GM10847 (cell line): ENCODE measurements at regions not wholly inside any gene's neighbourhood (a gene's known extent, or its start where the extent isn't known, plus 50 kb on each side); places are given as distances from the start of the nearest gene placed in this dataset.

ENCODE experiments used
- POLR2A ChIP-seq: IDR thresholded peaks from 2 replicates; pipeline ENCODE4 v1.6.1; 2011; ENCODE audit not compliant: insufficient read length; ENCODE audit errors: extremely low read depth

GRCh38 chr4:112895811-112896608, 153.4 kb upstream of the ANK2 start:
- TF ChIP-seq POLR2A: no peak

DNA sequence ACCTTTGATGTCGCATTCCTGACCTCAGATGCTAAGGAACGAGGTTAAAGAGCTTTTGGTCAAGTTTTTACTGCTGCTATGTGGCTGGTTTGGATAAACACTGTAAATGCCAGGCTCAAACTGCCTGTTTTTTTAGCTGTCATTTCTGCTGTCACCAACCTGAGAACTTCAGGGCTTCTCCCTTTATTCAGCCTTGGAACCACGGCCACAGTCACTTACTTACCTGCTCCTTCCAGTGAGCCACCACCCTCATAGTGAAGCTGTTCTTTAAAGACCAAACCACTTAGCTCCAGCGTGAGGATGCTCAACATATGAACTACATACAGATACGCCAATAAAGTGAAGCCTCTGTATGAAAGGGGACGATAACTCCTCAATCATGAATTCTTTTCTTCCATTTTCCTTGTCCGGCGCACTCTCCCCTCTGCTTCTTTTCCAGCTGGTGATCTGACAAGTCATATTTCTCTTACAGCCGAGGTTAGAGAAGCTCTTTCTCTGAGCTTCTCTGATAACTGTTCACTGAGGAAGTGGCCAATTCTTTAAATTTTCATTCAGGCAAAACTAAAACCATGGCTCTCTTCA, 152.8 kb upstream of the ANK2 start:
- no peak for TF ChIP-seq POLR2A

GRCh38 chr4:112897543-112897942, 151.9 kb upstream of the ANK2 start:
- no peak for TF ChIP-seq POLR2A

DNA sequence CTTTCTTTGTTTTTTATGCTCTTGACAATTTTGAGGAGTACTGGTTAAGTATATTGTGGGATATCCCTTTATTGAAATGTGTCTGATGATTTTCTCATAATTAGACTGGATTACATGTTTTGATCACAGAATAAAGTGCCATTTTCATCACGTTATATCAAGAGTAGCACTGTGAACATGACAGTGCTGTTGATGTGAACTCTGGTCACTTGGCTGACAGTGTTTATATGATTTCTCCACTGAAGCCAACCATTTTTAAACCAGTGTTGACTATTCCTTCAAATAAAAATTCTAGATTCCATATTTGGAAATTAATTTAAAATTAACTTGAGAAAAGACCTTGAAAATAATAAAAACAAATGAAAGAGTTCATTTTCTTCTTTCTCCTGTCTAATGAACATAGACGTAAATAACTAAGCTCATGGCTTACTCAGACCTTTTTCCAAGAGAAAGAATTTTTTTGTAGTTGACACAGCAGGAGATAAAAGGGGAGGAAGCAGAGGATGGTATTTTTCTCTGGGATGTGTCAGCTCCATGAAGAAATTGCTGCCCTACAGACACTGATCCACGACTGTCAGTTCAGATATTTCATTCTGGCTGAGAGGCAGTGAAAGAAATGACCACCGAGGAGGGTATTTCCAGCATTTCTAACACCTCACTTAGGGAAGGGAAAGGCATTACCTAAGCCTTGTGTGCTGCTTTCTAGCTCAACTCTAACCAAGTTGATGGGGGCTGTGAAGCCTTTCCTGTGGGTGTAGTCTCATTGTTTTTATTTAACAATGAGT, 150.9 kb upstream of the ANK2 start:
- no peak for TF ChIP-seq POLR2A

DNA sequence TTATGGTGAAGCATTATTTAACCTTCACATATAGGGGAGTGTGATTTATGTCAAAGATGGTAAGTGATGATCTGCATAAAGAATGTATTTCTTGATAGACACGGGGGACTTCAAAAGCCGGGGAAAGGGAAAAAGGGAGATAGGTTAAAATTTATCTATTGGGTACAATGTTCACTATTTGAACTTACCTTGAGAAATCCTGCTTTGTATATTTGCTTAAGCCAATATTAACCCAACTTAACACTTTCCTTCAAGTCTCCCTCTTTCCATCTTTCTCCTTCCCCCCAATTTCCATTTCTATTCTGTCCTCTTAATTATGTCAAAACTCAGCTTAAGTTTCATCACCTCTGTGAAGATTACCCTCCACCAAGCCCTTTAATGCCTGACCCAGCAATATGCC, 149.0 kb upstream of the ANK2 start:
- no peak for TF ChIP-seq POLR2A

- TF ChIP-seq POLR2A: no peak
These were observed 147.5 kb upstream of the ANK2 start for GRCh38 chr4:112901962-112902411.

DNA sequence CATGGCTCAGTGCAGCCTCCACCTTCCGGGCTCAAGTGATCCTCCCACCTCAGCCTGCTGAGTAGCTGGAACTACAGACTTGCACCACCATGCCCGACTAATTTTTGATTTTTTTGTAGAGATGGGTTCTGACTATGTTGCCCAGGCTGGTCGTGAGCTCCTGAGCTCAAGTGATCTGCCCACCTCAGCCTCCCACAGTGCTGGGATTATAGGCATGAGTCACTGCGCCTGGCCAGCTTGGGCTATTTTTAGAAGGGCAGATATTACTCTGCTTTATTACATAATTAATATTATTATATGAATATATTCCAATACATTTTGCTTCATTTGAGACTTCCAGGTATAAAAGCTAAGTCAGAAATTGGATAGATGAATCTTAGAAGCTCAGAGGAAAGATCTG, 143.7 kb upstream of the ANK2 start:
- TF ChIP-seq POLR2A: no peak

GRCh38 chr4:112908511-112908910, 140.9 kb upstream of the ANK2 start:
- no peak for TF ChIP-seq POLR2A

DNA sequence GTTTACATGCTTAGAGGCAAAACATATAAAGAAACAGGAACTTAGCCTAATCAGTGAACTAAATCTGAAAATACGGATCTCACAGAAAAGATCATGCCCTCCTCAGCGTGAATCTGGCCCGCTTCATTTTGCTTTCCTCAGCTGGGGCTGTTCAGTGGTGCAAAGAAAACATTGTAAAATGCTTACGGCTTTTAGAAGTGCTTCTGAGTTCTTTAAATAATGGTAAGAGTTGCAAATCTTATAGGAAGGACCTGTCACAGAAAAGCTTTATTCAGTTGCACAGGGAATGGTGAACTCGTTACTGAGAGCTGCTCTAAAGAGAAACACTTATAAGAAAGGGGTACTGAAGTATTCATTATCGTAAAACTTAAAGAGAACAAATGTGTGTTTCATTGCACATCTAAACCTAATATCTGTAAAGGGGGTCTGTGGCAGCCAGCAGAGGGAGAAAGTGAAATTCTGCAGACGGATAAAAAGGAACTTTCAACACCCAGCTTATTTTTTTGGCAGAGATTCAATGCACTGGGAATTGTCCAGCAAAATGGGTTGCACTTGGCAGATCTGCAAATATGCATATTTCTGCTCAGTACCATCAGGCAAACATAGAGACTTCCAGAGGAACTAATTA, 139.2 kb upstream of the ANK2 start:
- TF ChIP-seq POLR2A: no peak

DNA sequence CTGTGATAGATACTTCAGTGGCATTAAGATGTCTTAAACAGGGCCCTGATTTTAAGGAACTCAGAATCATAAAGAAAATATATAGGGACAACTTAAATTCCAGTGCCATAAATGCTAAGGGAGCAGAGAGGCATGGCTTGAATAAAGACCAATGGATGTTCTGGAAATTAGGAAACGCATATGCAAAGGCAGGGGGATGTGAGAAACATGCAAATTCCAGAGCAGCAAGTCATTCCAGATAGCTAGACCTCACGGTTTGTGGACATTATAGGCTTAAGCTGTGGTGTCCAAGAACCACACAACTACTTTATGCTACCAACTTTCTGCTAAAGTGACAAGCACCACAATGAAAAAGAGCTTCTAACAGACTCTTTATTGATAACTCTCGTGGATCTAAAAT, 132.6 kb upstream of the ANK2 start:
- no peak for TF ChIP-seq POLR2A

- no peak for TF ChIP-seq POLR2A
These were observed 125.9 kb upstream of the ANK2 start for GRCh38 chr4:112923516-112923915.

GRCh38 chr4:112926819-112927218, 122.6 kb upstream of the ANK2 start:
- no peak for TF ChIP-seq POLR2A

GRCh38 chr4:112927544-112927943, 121.9 kb upstream of the ANK2 start:
- TF ChIP-seq POLR2A: no peak

GRCh38 chr4:112931001-112931400, 118.5 kb upstream of the ANK2 start:
- TF ChIP-seq POLR2A: no peak

GRCh38 chr4:112933790-112934189, 115.7 kb upstream of the ANK2 start:
- no peak for TF ChIP-seq POLR2A
